ENCODE measurements at regions not wholly inside any gene's neighbourhood (a gene's known extent, or its start where the extent isn't known, plus 50 kb on each side); places are given as distances from the start of the nearest gene placed in this dataset.

GRCh38 chr5:168176251-168176650, 115.2 kb upstream of the WWC1 start:
- TF ChIP-seq CTCF (IDR thresholded peaks at IDR 0.05; ENCODE audit: control insufficient read depth, extremely low read depth, insufficient read depth) = no peak
- H3K4me3 ChIP-seq (ENCODE audit: low read depth, low read length) = no peak overlapping the region
- no peak for DNase-seq (ENCODE audit: low read depth)

GRCh38 chr5:168176941-168177340, 114.5 kb upstream of the WWC1 start:
- no peak overlapping the region for H3K4me3 ChIP-seq (ENCODE audit: low read depth, low read length)
- TF ChIP-seq CTCF (IDR thresholded peaks at IDR 0.05; ENCODE audit: control insufficient read depth, extremely low read depth, insufficient read depth) = no peak
- no peak for DNase-seq (ENCODE audit: low read depth)

- no peak for DNase-seq (ENCODE audit: low read depth)
- H3K4me3 ChIP-seq (ENCODE audit: low read depth, low read length) = no peak overlapping the region
- no peak for TF ChIP-seq CTCF (IDR thresholded peaks at IDR 0.05; ENCODE audit: control insufficient read depth, extremely low read depth, insufficient read depth)
These were observed 113.5 kb upstream of the WWC1 start for GRCh38 chr5:168177831-168178450.

- no peak for DNase-seq (ENCODE audit: low read depth)
- no peak overlapping the region for H3K4me3 ChIP-seq (ENCODE audit: low read depth, low read length)
- no peak for TF ChIP-seq CTCF (IDR thresholded peaks at IDR 0.05; ENCODE audit: control insufficient read depth, extremely low read depth, insufficient read depth)
These were observed 112.3 kb upstream of the WWC1 start for GRCh38 chr5:168179192-168179593.

- DNase-seq (ENCODE audit: low read depth) = no peak
- TF ChIP-seq CTCF (IDR thresholded peaks at IDR 0.05; ENCODE audit: control insufficient read depth, extremely low read depth, insufficient read depth) = no peak
These were observed 109.2 kb upstream of the WWC1 start for GRCh38 chr5:168182269-168182668.

GRCh38 chr5:168184103-168184502, 107.3 kb upstream of the WWC1 start:
- H3K4me3 ChIP-seq (ENCODE audit: low read depth, low read length) = no peak overlapping the region
- TF ChIP-seq CTCF (IDR thresholded peaks at IDR 0.05; ENCODE audit: control insufficient read depth, extremely low read depth, insufficient read depth) = no peak
- DNase-seq (ENCODE audit: low read depth) = no peak

More at GRCh38 chr5:168182269-168182668, 109.2 kb upstream of the WWC1 start:
- H3K4me3 ChIP-seq (ENCODE audit: low read depth, low read length) = no peak overlapping the region

Data from LNCaP clone FGC (cell line).